HEK293 (cell line): ENCODE measurements at regions not wholly inside any gene's neighbourhood (a gene's known extent, or its start where the extent isn't known, plus 50 kb on each side); places are given as distances from the start of the nearest gene placed in this dataset.
"Not testable (repeated sequence)": the region's sequence is repeated elsewhere in the genome, so short reads cannot be mapped to it uniquely, and the experiment has no call there.

Source experiments
- ZBTB20 ChIP-seq: fragments of 450-650 bp; formaldehyde crosslinking; IDR thresholded peaks from 2 replicates; pipeline ENCODE4 v1.5.1; 2016; ENCODE audit warnings: missing biosample characterization, missing genetic modification characterization
- ZEB2 ChIP-seq: fragments of 450-650 bp; formaldehyde crosslinking; IDR thresholded peaks from 2 replicates; pipeline ENCODE4 v1.5.1; 2016; ENCODE audit warnings: missing biosample characterization, missing genetic modification characterization
- ZNF2 ChIP-seq: fragments of 450-650 bp; formaldehyde crosslinking; IDR thresholded peaks from 2 replicates; pipeline ENCODE4 v1.5.1; 2016; ENCODE audit warnings: missing biosample characterization, missing genetic modification characterization
- ZNF747 ChIP-seq: fragments of 450-650 bp; formaldehyde crosslinking; IDR thresholded peaks from 2 replicates; pipeline ENCODE4 v1.5.1; 2016; ENCODE audit warnings: missing biosample characterization, missing genetic modification characterization
- TF ChIP-seq, protein P1 (sequence below): fragments of 450-650 bp; formaldehyde crosslinking; IDR thresholded peaks from 2 replicates; pipeline ENCODE4 v1.5.1; 2016; ENCODE audit warnings: missing biosample characterization, missing genetic modification characterization

GRCh38 chr17:70389232-70389757, 220.0 kb downstream of the KCNJ2 start:
- not testable (repeated sequence) for TF ChIP-seq ZEB2 (tag by site-specific recombination); ZNF747; ZBTB20 (tag by site-specific recombination); ZNF2 (tag by site-specific recombination)
- TF ChIP-seq, protein P1, sequence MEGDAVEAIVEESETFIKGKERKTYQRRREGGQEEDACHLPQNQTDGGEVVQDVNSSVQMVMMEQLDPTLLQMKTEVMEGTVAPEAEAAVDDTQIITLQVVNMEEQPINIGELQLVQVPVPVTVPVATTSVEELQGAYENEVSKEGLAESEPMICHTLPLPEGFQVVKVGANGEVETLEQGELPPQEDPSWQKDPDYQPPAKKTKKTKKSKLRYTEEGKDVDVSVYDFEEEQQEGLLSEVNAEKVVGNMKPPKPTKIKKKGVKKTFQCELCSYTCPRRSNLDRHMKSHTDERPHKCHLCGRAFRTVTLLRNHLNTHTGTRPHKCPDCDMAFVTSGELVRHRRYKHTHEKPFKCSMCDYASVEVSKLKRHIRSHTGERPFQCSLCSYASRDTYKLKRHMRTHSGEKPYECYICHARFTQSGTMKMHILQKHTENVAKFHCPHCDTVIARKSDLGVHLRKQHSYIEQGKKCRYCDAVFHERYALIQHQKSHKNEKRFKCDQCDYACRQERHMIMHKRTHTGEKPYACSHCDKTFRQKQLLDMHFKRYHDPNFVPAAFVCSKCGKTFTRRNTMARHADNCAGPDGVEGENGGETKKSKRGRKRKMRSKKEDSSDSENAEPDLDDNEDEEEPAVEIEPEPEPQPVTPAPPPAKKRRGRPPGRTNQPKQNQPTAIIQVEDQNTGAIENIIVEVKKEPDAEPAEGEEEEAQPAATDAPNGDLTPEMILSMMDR: not testable (repeated sequence)
